ENCODE measurements at regions not wholly inside any gene's neighbourhood (a gene's known extent, or its start where the extent isn't known, plus 50 kb on each side); places are given as distances from the start of the nearest gene placed in this dataset.

DNA sequence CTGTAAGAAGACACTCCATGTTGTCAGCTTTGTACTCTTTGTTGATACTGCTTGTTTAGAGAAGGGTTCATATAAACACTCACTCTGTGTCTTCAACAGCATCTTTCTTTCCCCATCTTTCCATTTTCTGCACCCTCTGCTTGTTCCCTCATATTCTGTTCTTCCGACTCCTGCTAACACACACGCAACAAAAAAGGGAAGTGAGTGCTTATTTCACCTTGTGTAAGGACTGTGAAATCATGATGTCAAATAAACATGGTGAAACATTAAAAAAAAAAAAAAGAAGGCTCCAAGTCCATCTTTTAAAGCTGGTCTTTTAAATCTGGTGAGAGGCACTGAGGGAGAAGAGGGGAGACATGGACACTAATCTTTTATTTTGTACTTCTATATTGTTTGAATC lies 145.4 kb downstream of the RPAP3 start:
- DNase-seq (ENCODE audit: low spot score) = no peak

- no peak for DNase-seq (ENCODE audit: low spot score)
Measured at GRCh38 chr12:47558625-47559345, 147.0 kb downstream of the RPAP3 start.

DNA sequence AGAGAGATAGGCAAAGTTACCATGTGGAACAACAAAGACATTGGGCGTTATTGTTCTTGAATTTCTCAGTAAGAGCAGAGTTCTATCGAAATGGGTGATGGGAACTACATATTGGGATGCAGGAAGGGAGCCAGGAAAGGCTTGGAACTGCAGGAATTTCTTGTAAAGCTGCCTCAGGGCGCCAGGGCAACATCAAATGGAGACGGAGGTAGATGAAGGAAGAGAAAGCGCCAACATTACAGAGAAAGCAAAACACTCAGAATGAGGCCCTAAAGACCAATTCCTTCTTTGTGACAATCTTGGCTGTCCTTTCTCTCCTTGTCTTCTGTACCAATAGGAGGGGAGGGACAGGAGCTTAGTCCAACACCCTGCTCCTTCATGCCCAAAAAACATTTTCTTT lies 148.4 kb downstream of the RPAP3 start:
- DNase-seq (ENCODE audit: low spot score) = no peak

GRCh38 chr12:47556261-47557030 lies 149.4 kb downstream of the RPAP3 start:
- no peak for DNase-seq (ENCODE audit: low spot score)

- no peak for DNase-seq (ENCODE audit: low spot score)
Measured at GRCh38 chr12:47554046-47554653, 151.7 kb downstream of the RPAP3 start.

GRCh38 chr12:47553266-47553665 lies 152.6 kb downstream of the RPAP3 start:
- no peak for DNase-seq (ENCODE audit: low spot score)

GRCh38 chr12:47551426-47551851 lies 154.4 kb downstream of the RPAP3 start:
- no peak for DNase-seq (ENCODE audit: low spot score)

- no peak for DNase-seq (ENCODE audit: low spot score)
Measured at GRCh38 chr12:47549258-47549657, 156.6 kb downstream of the RPAP3 start.

GRCh38 chr12:47548401-47548800 lies 157.4 kb downstream of the RPAP3 start:
- DNase-seq (ENCODE audit: low spot score) = no peak

DNA sequence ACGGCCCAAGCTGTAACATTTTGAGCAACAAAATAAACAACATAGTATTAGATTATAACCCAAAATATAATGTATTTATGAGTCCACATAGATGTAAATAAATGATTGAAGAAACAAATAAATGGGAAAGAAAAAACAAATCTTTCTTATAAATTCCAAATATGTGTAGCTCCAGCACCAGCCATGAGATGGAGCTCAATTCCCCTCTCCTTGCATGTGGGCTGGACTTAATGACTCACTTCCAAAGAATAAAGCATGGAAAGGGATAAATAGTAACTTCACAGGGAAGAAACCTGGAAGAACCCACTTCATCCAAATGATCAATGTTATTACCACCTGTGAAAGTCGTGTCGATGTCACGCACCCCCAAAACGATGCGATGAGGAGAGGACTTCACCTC lies 158.8 kb downstream of the RPAP3 start:
- DNase-seq (ENCODE audit: low spot score) = no peak

DNA sequence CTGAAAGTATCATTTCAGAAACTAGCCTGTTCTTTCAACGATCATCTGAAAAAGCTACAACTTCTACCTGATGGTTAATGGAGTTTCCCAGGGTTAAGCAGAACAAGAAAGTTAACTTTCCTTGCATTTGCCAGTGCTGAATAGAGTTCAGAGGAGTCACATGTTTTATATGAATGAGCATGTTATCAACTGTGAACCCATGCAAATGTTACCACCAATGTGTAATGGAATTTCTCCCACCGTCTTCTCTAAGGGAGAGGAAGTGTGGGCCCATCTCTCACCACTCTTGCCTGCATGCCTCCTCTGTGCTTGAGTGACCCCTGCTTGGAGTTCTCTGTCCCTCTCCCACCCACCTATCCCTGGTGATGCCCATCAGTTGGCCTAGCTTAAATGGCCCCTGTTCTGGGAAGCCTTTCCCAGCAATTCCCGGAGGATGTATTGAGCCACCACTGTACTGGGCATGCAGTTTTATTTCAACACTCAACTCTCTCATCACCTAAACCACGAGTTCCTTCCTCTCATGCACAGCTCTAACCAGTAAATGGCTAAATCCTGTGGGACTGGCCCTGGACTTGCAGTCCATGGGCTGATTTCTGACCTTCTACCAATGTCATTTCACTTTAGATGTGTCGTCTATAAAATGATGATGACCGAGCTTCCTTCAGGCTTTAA lies 159.8 kb downstream of the RPAP3 start:
- no peak for DNase-seq (ENCODE audit: low spot score)

GRCh38 chr12:47534695-47535094 lies 171.1 kb downstream of the RPAP3 start:
- no peak for DNase-seq (ENCODE audit: low spot score)

DNA sequence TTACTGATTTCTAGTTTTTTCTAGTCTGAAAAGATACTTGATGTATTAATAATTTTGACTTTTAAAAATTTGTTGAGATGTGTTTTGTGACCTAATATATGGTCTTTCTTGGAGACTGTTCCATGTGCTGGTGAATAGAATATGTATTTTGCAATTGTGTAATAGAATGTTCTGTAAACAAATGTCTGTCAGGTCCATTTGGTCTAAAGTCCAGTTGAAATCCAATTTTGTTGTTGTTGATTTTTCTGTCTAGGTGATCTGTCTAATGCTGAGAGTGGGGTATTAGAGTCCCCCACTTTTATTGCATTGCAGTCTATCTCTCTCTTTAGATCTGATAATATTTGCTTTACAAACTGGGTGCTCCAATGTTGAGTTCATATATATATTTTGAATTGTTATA lies 175.8 kb downstream of the RPAP3 start:
- no peak for DNase-seq (ENCODE audit: low spot score)

DNA sequence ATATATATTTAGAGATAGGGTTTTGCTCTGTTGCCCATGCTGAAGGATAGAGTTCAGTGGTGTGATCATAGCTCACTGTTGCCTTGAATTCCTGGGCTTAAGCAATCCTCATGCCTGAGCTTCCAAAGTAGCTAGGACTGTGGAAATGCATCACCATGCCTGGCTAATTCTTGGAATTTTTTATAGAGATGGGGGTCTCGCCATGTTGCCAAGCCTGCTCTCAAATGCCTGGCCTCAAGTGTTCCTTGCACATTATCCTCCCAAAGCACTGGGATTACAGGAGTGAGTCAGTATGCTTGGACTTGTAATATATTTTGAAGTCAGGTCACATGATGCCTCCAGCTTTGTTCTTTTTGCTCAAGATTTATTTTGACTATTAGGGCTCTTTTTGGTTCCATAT lies 178.0 kb downstream of the RPAP3 start:
- no peak for DNase-seq (ENCODE audit: low spot score)

DNA sequence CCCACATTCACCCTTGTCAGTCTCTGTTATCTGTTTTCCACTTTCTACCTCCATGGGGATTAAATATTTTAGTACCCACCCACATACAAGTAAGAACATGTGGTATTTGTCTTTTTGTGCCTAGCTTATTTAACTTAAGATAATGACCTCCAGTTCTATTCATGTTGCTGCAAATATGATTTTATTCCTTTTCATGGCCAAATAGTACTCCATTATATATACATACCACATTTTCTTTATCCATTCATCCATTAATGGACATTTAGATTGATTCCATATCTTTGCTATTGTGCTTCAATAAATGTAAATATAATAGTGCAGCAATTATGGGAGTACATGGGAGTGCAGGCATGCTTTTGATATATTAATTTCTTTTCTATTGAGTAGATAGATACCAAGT lies 185.8 kb downstream of the RPAP3 start:
- DNase-seq (ENCODE audit: low spot score) = no peak

DNA sequence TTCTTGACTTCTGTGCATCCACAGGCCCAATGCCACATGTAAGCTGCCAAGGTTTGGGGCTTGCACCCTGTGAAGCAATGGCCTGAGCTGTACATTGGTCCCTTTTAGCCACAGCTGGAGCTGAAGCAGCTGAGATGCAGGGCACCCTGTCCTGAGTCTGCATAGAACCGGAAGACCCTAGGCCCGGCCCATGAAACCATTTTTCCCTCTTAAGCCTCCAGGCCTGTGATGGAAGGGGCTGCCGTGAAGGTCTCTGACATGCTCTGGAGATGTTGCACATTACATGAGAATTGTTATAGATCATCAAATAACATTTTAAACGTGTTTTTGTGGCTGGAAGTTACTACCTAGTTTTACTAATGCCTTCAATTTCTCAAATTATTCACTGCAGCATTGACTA lies 188.7 kb downstream of the RPAP3 start:
- no peak for DNase-seq (ENCODE audit: low spot score)

DNA sequence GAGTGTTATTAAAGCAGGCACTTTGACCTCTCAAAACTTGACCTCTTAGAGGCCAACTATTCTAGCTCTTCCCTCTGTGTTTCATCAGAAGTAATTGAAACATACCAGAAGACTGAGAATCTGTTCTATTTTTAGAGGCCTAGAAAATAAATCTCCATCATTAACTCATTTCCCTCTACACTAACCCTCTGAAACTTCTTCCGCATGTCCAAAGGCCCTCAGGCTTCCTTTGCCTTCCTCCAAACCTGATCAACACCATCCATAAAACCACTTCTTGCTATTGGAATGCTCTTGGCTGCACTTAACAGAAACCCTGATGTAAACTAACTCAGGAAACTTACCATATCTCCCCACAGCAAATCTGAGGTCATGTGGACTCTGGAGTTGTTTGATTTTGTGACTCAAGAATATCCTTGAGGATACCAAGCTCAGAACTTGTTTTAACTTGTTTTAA lies 196.4 kb downstream of the RPAP3 start:
- no peak for DNase-seq (ENCODE audit: low spot score)

GRCh38 chr12:47507221-47507620 lies 198.6 kb downstream of the RPAP3 start:
- DNase-seq (ENCODE audit: low spot score) = no peak

DNA sequence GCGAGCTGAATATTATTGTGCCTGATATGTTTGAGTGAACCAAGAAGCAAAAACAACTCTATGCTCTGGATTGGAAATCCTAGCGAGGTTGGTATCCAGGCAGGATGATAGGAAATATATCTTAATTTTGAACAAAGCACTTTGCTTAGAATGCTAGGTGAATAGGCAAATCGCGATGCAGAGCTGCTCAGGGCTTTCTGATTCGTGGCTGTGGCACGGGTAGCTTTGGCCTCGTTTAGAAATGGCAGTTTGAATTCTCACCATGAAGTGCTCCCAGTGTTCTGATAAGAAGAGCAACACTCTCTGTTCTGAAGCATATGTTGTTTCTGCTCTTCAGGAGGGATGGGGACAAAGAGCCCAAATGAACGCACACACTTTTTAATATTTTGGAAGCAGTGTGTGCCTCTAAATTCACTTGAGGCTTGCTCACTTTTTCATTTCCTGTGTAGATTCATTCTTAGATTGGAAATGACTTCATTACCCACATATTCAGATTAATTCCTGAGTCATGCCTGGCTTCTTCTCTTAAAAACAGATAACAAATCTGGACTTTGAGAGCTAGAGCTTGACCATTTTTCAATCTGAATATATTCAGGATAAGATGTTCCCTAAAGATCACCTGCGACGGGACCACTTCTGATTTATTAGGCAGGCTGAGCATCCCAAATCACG lies 200.9 kb downstream of the RPAP3 start:
- no peak for DNase-seq (ENCODE audit: low spot score)

DNA sequence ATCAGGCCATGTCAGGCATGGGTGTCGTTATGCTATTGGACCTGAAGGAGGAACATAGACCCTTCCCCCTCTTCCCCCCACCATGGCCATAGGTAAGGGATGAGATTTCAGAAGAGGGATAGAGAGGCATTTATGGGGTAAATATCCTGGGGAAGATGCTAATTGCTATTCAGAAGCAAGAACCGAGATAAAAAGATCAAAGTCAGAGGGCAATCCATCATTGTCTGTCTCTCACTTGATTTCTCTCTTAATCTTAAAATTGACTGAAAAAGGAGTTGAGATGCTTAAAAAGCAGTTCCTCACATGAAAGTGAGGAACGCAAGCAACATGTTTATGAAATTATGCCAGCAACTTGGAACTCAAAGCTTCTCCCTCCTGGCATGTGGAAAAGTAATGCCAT lies 212.0 kb downstream of the RPAP3 start:
- no peak for DNase-seq (ENCODE audit: low spot score)

DNA sequence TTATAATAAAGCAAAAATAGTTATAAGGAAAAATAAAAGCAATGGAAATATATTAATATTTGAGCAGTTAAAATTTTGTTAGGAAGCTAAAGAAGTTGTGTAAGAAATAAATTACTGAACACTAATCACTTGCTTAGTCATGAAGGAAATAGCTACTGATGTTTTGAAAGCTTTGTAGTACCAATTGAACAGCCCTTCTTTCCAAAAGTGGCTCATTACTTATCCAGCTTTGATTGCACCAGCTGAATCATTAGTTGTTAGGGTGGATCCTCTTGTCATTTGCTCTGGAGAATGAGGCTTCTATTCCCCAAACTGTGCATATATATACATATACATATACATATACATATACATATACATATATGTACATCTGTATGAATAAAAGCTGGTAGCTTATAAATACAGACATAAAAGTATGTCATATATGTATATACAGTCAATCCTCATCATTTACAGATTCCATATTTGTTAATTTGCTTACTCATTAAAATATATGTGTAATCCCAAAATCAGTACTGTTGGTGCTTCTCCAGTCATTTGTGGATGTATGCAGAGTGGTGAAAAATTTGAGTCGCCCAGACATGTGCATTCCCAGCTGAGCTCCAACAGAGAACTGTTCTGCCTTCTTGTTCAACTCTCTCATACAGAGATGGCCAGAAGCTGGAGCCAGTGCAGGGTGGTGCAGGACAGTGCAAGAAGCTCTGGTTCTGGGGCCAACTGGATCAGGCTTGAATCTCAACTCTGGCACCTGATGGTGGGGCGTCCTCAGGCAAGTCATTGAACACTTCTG lies 214.1 kb downstream of the RPAP3 start:
- no peak for DNase-seq (ENCODE audit: low spot score)

Measured in hematopoietic multipotent progenitor cell treated with erythropoietin and hydrocortisone succinate and interleukin-3 and kit ligand, for 15 days (in vitro differentiated cells).